MCF 10A (cell line): ENCODE measurements at regions not wholly inside any gene's neighbourhood (a gene's known extent, or its start where the extent isn't known, plus 50 kb on each side); places are given as distances from the start of the nearest gene placed in this dataset.

Experiments used
- BruUV-seq: library from RNA; stranded (reverse); fragments of 400-500 nt; replicated peaks from 2 replicates; lab custom pipeline; 2021; lab: Mats Ljungman, UMichigan
- CTCF ChIA-PET: fragments of 300-600 bp; sonication (Branson Sonifier 250); formaldehyde crosslinking; extraction: SDS; loops from one replicate; lab custom pipeline; 2021; ENCODE audit warnings: antibody characterized with exemption, inconsistent platforms; lab: Yijun Ruan, JAX
- POLR2A ChIA-PET: fragments of 300-600, 350-650 bp; sonication (Branson Sonifier 250); formaldehyde crosslinking; extraction: SDS; loops from one replicate; lab custom pipeline; 2020; ENCODE audit warnings: antibody characterized with exemption, inconsistent platforms; lab: Yijun Ruan, JAX
- DNase-seq: peaks from one replicate; pipeline ENCODE4 v3.0.0-alpha.2; 2018; ENCODE audit not compliant: unreplicated experiment
- H3K27ac Mint-ChIP-seq: one replicate; pipeline ENCODE4 v1.8.0; 2022; ENCODE audit warnings: mild to moderate bottlenecking, low read depth, mixed read lengths; ENCODE audit not compliant: unreplicated experiment
- H3K27me3 Mint-ChIP-seq: one replicate; pipeline ENCODE4 v1.8.0; 2022; ENCODE audit warnings: mixed read lengths; ENCODE audit not compliant: insufficient read depth, unreplicated experiment
- H3K36me3 Mint-ChIP-seq: one replicate; pipeline ENCODE4 v1.8.0; 2022; ENCODE audit warnings: mild to moderate bottlenecking, moderate library complexity, mixed read lengths; ENCODE audit not compliant: insufficient read depth, unreplicated experiment
- H3K4me1 Mint-ChIP-seq: one replicate; pipeline ENCODE4 v1.8.0; 2022; ENCODE audit warnings: mixed read lengths; ENCODE audit not compliant: insufficient read depth, unreplicated experiment
- H3K4me3 Mint-ChIP-seq: one replicate; pipeline ENCODE4 v1.8.0; 2022; ENCODE audit warnings: mild to moderate bottlenecking, moderate library complexity, mixed read lengths; ENCODE audit not compliant: unreplicated experiment
- H3K9me3 Mint-ChIP-seq: one replicate; pipeline ENCODE4 v1.8.0; 2022; ENCODE audit warnings: mixed read lengths; ENCODE audit not compliant: unreplicated experiment
- CTCF ChIP-seq: fragments of 200-600 bp; IDR thresholded peaks from one replicate; pipeline ENCODE4 v1.8.0; 2022; ENCODE audit warnings: antibody characterized with exemption, mild to moderate bottlenecking; ENCODE audit not compliant: unreplicated experiment
- intact Hi-C: fragments of 100-400 bp; cut with micrococcal nuclease; formaldehyde crosslinking; loops from 2 replicates; pipeline ENCODE4 v1.14.1; 2022

GRCh38 chr11:27874998-27875830, 175.0 kb upstream of the BDNF start:
- POLR2A ChIA-PET, result interaction anchor here (0.6 kb wide), 1 partner anchor 1320 kb away, joined by 3 read pairs; no protein-coding TSS in a partner anchor
- no peak for TF ChIP-seq CTCF
- no peak overlapping the region for H3K27ac Mint-ChIP-seq
- CTCF ChIA-PET, result interaction anchor here (0.6 to 0.8 kb wide), 2 partner anchors 46 to 202 kb away, joined by 3 read pairs; no protein-coding TSS in a partner anchor
- DNase-seq, result no peak
- H3K36me3 Mint-ChIP-seq, result no peaks in the 10 kb centered on the region
- intact Hi-C loops, result no loop called here
- no peaks in the 10 kb centered on the region for H3K9me3 Mint-ChIP-seq
- no peaks in the 10 kb centered on the region for H3K27me3 Mint-ChIP-seq
- H3K4me1 Mint-ChIP-seq, result no peaks in the 10 kb centered on the region
- H3K4me3 Mint-ChIP-seq, result no peak overlapping the region
- no TSS peak for BruUV-seq

- H3K27ac Mint-ChIP-seq, result no peak overlapping the region
- ChIA-PET CTCF (interaction anchor here (0.6 to 0.9 kb wide), 2 partner anchors 13 to 100 kb away, joined by 3 to 4 read pairs; no protein-coding TSS in a partner anchor), POLR2A (no interaction called here)
- H3K27me3 Mint-ChIP-seq, result no peaks in the 10 kb centered on the region
- no peaks in the 10 kb centered on the region for H3K9me3 Mint-ChIP-seq
- no peak overlapping the region for H3K4me3 Mint-ChIP-seq
- DNase-seq, result no peak
- BruUV-seq, result no TSS peak
- intact Hi-C loops, result no loop called here
- H3K4me1 Mint-ChIP-seq, result no peaks in the 10 kb centered on the region
- TF ChIP-seq CTCF, result no peak
- no peaks in the 10 kb centered on the region for H3K36me3 Mint-ChIP-seq
These were observed 173.4 kb upstream of the BDNF start for GRCh38 chr11:27873664-27874063.

GRCh38 chr11:27871056-27871455, 170.8 kb upstream of the BDNF start:
- no peak for DNase-seq
- no peak overlapping the region for H3K4me3 Mint-ChIP-seq
- H3K9me3 Mint-ChIP-seq, result no peaks in the 10 kb centered on the region
- intact Hi-C loops, result no loop called here
- H3K27me3 Mint-ChIP-seq, result no peaks in the 10 kb centered on the region
- no peak for TF ChIP-seq CTCF
- H3K27ac Mint-ChIP-seq, result no peak overlapping the region
- ChIA-PET CTCF (no interaction called here), POLR2A (interaction anchor here (0.7 kb wide), 1 partner anchor 63 kb away, joined by 3 read pairs; no protein-coding TSS in a partner anchor)
- no peaks in the 10 kb centered on the region for H3K36me3 Mint-ChIP-seq
- BruUV-seq, result no TSS peak
- H3K4me1 Mint-ChIP-seq, result no peaks in the 10 kb centered on the region

- CTCF ChIA-PET, result interaction anchor here (1.2 kb wide), 1 partner anchor 76 kb away, joined by 3 read pairs; no protein-coding TSS in a partner anchor
- no TSS peak for BruUV-seq
- no peak overlapping the region for H3K4me3 Mint-ChIP-seq
- no peak overlapping the region for H3K27ac Mint-ChIP-seq
- no peaks in the 10 kb centered on the region for H3K4me1 Mint-ChIP-seq
- POLR2A ChIA-PET, result no interaction called here
- intact Hi-C loops, result no loop called here
- H3K27me3 Mint-ChIP-seq, result no peaks in the 10 kb centered on the region
- DNase-seq, result no peak
- H3K9me3 Mint-ChIP-seq, result no peaks in the 10 kb centered on the region
- H3K36me3 Mint-ChIP-seq, result no peaks in the 10 kb centered on the region
- TF ChIP-seq CTCF, result no peak
These were observed 169.4 kb upstream of the BDNF start for GRCh38 chr11:27869701-27870100.
